Esophagus muscularis mucosa (tissue), 3 donors: ENCODE measurements at regions not wholly inside any gene's neighbourhood (a gene's known extent, or its start where the extent isn't known, plus 50 kb on each side); places are given as distances from the start of the nearest gene placed in this dataset.

Source experiments
- CTCF ChIP-seq, 3 experiments: fragments of 200-600 bp in 2 of 3; fragments of 450-650 bp in 1 of 3; sonication (generic) in 2 of 3; IDR thresholded peaks; one replicate each; pipeline ENCODE4 v1.5.1; 2017 to 2019; ENCODE audit warnings: antibody characterized with exemption in 3 of 3, mild to moderate bottlenecking in 2 of 3, moderate library complexity in 1 of 3
- POLR2AphosphoS5 ChIP-seq, 2 donors: sonication (generic); formaldehyde crosslinking; IDR thresholded peaks; one replicate each; pipeline ENCODE4 v1.6.1; 2017; ENCODE audit warnings: antibody characterized with exemption in 2 of 2

- TF ChIP-seq CTCF (IDR thresholded peaks at IDR 0.05) (no peak), POLR2AphosphoS5 (IDR thresholded peaks at IDR 0.05) (no peak)
Observed at GRCh38 chr7:92915348-92915747, 79.0 kb upstream of the CDK6 start.
